SHP77 treated with DMSO at 0.1 percent for 48 hours (cell line): ENCODE measurements at regions not wholly inside any gene's neighbourhood (a gene's known extent, or its start where the extent isn't known, plus 50 kb on each side); places are given as distances from the start of the nearest gene placed in this dataset.
A peak's percentile ranks its signal among the peaks of the same experiment; 100 is the strongest.

Experiments used
- DNase-seq: peaks from one replicate; lab custom pipeline; 2025; lab: John Stamatoyannopoulos, UW

GRCh38 chr4:137069473-137069872 lies 462.8 kb downstream of the PCDH18 start:
- no peak for DNase-seq

GRCh38 chr4:137067735-137068134 lies 464.6 kb downstream of the PCDH18 start:
- no peak for DNase-seq

- no peak for DNase-seq
Observed at GRCh38 chr4:137065311-137065710, 467.0 kb downstream of the PCDH18 start.

GRCh38 chr4:137063961-137064360 lies 468.3 kb downstream of the PCDH18 start:
- DNase-seq, result no peak

- DNase-seq, result no peak
Observed at GRCh38 chr4:137043184-137043583, 489.1 kb downstream of the PCDH18 start.

GRCh38 chr4:137039370-137039769 lies 492.9 kb downstream of the PCDH18 start:
- DNase-seq, result no peak

- DNase-seq, result peak; percentile 53
Observed at GRCh38 chr4:137032222-137032621, 500.1 kb downstream of the PCDH18 start.

GRCh38 chr4:137029026-137029425 lies 503.3 kb downstream of the PCDH18 start:
- no peak for DNase-seq

GRCh38 chr4:137025484-137026059 lies 506.7 kb downstream of the PCDH18 start:
- no peak for DNase-seq

- no peak for DNase-seq
Observed at GRCh38 chr4:137015426-137016409, 516.6 kb downstream of the PCDH18 start.

GRCh38 chr4:137000432-137000831 lies 531.9 kb downstream of the PCDH18 start:
- DNase-seq, result no peak

GRCh38 chr4:136992032-136992431 lies 540.3 kb downstream of the PCDH18 start:
- DNase-seq, result no peak

- DNase-seq, result no peak
Observed at GRCh38 chr4:136985683-136986082, 546.6 kb downstream of the PCDH18 start.

GRCh38 chr4:136967069-136967468 lies 565.2 kb downstream of the PCDH18 start:
- no peak for DNase-seq

- DNase-seq, result no peak
Observed at GRCh38 chr4:136965478-136965877, 566.8 kb downstream of the PCDH18 start.

- no peak for DNase-seq
Observed at GRCh38 chr4:136962868-136963267, 569.4 kb downstream of the PCDH18 start.

- DNase-seq, result no peak
Observed at GRCh38 chr4:136946307-136946907, 585.9 kb downstream of the PCDH18 start.

- DNase-seq, result no peak
Observed at GRCh38 chr4:136939781-136940180, 592.5 kb downstream of the PCDH18 start.

GRCh38 chr4:136935871-136936270 lies 596.4 kb downstream of the PCDH18 start:
- no peak for DNase-seq

GRCh38 chr4:136935305-136935704 lies 597.0 kb downstream of the PCDH18 start:
- DNase-seq, result no peak

- no peak for DNase-seq
Observed at GRCh38 chr4:136934601-136935000, 597.7 kb downstream of the PCDH18 start.

- no peak for DNase-seq
Observed at GRCh38 chr4:136931781-136932180, 600.5 kb downstream of the PCDH18 start.

- no peak for DNase-seq
Observed at GRCh38 chr4:136928957-136929411, 603.3 kb downstream of the PCDH18 start.
